Spinal cord (tissue), 9 donors: ENCODE measurements at regions not wholly inside any gene's neighbourhood (a gene's known extent, or its start where the extent isn't known, plus 50 kb on each side); places are given as distances from the start of the nearest gene placed in this dataset.

Source experiments
- DNase-seq, 6 donors: peaks; one replicate each; pipeline versions ENCODE4 v3.0.0 to v3.0.0-alpha.2; 2013 to 2015; ENCODE audit warnings: low spot score in 6 of 6, low read depth in 4 of 6
- H3K27ac ChIP-seq: one replicate; pipeline ENCODE4 v1.5.1; 2013; ENCODE audit warnings: low read depth, low read length, control low read depth
- H3K27me3 ChIP-seq: one replicate; pipeline ENCODE4 v1.6.1; 2013; ENCODE audit warnings: low read length; ENCODE audit not compliant: control insufficient read depth, insufficient read depth
- H3K36me3 ChIP-seq: one replicate; pipeline ENCODE4 v1.6.1; 2013; ENCODE audit warnings: low read length; ENCODE audit not compliant: control insufficient read depth, insufficient read depth
- H3K4me1 ChIP-seq: one replicate; pipeline ENCODE4 v1.6.1; 2013; ENCODE audit warnings: low read length; ENCODE audit not compliant: control insufficient read depth, insufficient read depth
- H3K4me3 ChIP-seq: one replicate; pipeline ENCODE4 v1.5.1; 2013; ENCODE audit warnings: low read depth, low read length, control low read depth
- H3K9me3 ChIP-seq: one replicate; pipeline ENCODE4 v1.6.1; 2013; ENCODE audit warnings: low read length; ENCODE audit not compliant: control insufficient read depth, insufficient read depth
- WGBS: methylation state at CpG from one replicate; pipeline ENCODE4 v1.1.5; 2013; ENCODE audit warnings: missing lambda C conversion rate; ENCODE audit not compliant: insufficient coverage; 5-methylcytosine and 5-hydroxymethylcytosine counted together
- donor health status: healthy.

DNA sequence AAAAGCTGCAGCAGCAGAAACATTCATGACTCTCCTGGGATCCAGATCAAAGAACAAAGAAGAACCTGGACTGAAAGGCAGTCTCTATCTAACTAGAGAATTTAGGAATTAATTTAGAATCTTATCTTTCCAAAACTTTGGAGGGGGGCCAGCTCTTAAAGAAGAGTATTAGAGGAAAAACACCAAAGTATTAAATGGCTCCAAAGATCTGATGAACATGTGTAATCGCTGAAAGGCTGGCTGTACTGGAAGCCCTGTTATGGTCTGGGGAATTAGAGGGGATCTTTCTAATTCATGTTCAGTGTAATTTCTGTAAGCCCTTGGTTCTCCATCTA lies 316.8 kb downstream of the CWC27 start:
- WGBS, result 100% methylated on average over 1 of the region's 1 CpG
- no peak for DNase-seq
- no peaks in the 10 kb centered on the region for H3K9me3 ChIP-seq
- no peaks in the 10 kb centered on the region for H3K4me1 ChIP-seq
- no peak overlapping the region for H3K4me3 ChIP-seq
- H3K27ac ChIP-seq, result no peak overlapping the region
- H3K27me3 ChIP-seq, result no peaks in the 10 kb centered on the region
- no peaks in the 10 kb centered on the region for H3K36me3 ChIP-seq

GRCh38 chr5:65086234-65086890 lies 317.6 kb downstream of the CWC27 start:
- Histone ChIP-seq H3K9me3 (no peaks in the 10 kb centered on the region), H3K27me3 (no peaks in the 10 kb centered on the region), H3K4me3 (no peak overlapping the region), H3K4me1 (no peaks in the 10 kb centered on the region), H3K27ac (no peak overlapping the region), H3K36me3 (no peaks in the 10 kb centered on the region)
- WGBS, result 60% methylated on average over 1 of the region's 3 CpGs
- DNase-seq, result peak in 1 of 6 donors; percentile 21

DNA sequence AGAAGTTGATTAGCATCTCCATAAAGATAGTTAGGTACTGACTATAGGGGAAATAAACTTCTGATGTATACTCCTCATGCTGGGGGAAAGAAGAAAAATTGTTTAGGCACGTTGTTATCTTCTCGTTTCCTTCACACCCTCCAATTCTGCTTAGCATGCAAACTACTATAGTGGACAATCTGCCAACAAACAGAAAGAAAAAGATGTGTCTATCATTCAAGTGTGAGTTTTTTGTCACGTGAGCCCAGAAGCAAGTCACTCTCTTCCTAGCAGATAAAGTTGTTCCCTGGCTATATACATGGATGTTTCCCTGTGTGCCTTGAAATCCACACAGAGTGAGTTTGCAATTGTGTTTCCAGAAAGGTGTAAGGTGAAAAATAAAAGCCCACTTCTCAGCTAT lies 318.4 kb downstream of the CWC27 start:
- Histone ChIP-seq H3K36me3 (no peaks in the 10 kb centered on the region), H3K4me3 (no peak overlapping the region), H3K27me3 (no peaks in the 10 kb centered on the region), H3K27ac (no peak overlapping the region), H3K9me3 (peaks cover 3% of the 10 kb centered on the region), H3K4me1 (no peaks in the 10 kb centered on the region)
- no peak for DNase-seq
- WGBS, result no CpG with 5 or more reads among the region's 3 CpGs

GRCh38 chr5:65094279-65094678 lies 325.5 kb downstream of the CWC27 start:
- Histone ChIP-seq H3K4me3 (no peak overlapping the region), H3K27me3 (no peaks in the 10 kb centered on the region), H3K9me3 (peaks cover 3% of the 10 kb centered on the region), H3K36me3 (no peaks in the 10 kb centered on the region), H3K4me1 (no peaks in the 10 kb centered on the region), H3K27ac (no peak overlapping the region)
- WGBS, result 80% methylated on average over 1 of the region's 5 CpGs
- DNase-seq, result no peak

GRCh38 chr5:65098393-65098792 lies 329.7 kb downstream of the CWC27 start:
- Histone ChIP-seq H3K4me1 (peaks cover 7% of the 10 kb centered on the region), H3K4me3 (no peak overlapping the region), H3K27ac (no peak overlapping the region), H3K27me3 (no peaks in the 10 kb centered on the region), H3K36me3 (no peaks in the 10 kb centered on the region), H3K9me3 (no peaks in the 10 kb centered on the region)
- WGBS, result 80% methylated on average over 1 of the region's 3 CpGs
- DNase-seq, result no peak
